GM18507 (cell line): ENCODE measurements at regions not wholly inside any gene's neighbourhood (a gene's known extent, or its start where the extent isn't known, plus 50 kb on each side); places are given as distances from the start of the nearest gene placed in this dataset.
"Not testable (repeated sequence)": the region's sequence is repeated elsewhere in the genome, so short reads cannot be mapped to it uniquely, and the experiment has no call there.

Experiments used
- DNase-seq: peaks from one replicate; pipeline ENCODE4 v3.0.0; 2011; ENCODE audit warnings: low read depth; ENCODE audit not compliant: insufficient read length; ENCODE audit errors: extremely low spot score
- FAIRE-seq: peaks from 2 replicates; lab custom pipeline; 2011; peaks lifted over from hg19 to GRCh38; lab: Jason Lieb, UNC

- FAIRE-seq (no peak), DNase-seq (no peak)
Measured at GRCh38 chr5:57764479-57765089, 282.0 kb upstream of the ACTBL2 start.

GRCh38 chr5:57761513-57761912 is 278.9 kb upstream of the ACTBL2 start:
- DNase-seq (no peak), FAIRE-seq (no peak)

- FAIRE-seq (no peak), DNase-seq (no peak)
Measured at GRCh38 chr5:57754616-57755015, 272.0 kb upstream of the ACTBL2 start.

- DNase-seq = no peak
- no peak for FAIRE-seq
Measured at GRCh38 chr5:57753446-57753845, 270.8 kb upstream of the ACTBL2 start.

- FAIRE-seq (no peak), DNase-seq (no peak)
Measured at GRCh38 chr5:57751710-57752109, 269.1 kb upstream of the ACTBL2 start.

- DNase-seq = no peak
- no peak for FAIRE-seq
Measured at GRCh38 chr5:57750891-57751290, 268.3 kb upstream of the ACTBL2 start.

GRCh38 chr5:57750282-57750681 is 267.7 kb upstream of the ACTBL2 start:
- FAIRE-seq (no peak), DNase-seq (no peak)

- no peak for DNase-seq
- FAIRE-seq = no peak
Measured at GRCh38 chr5:57749396-57749795, 266.8 kb upstream of the ACTBL2 start.

- no peak for FAIRE-seq
- no peak for DNase-seq
Measured at GRCh38 chr5:57745700-57746651, 263.4 kb upstream of the ACTBL2 start.

GRCh38 chr5:57745029-57745428 is 262.4 kb upstream of the ACTBL2 start:
- FAIRE-seq (no peak), DNase-seq (no peak)

- DNase-seq (no peak), FAIRE-seq (no peak)
Measured at GRCh38 chr5:57741336-57741735, 258.7 kb upstream of the ACTBL2 start.

- DNase-seq (no peak), FAIRE-seq (no peak)
Measured at GRCh38 chr5:57738787-57739186, 256.2 kb upstream of the ACTBL2 start.

- DNase-seq (no peak), FAIRE-seq (no peak)
Measured at GRCh38 chr5:57738301-57738700, 255.7 kb upstream of the ACTBL2 start.

GRCh38 chr5:57736716-57737115 is 254.1 kb upstream of the ACTBL2 start:
- no peak for FAIRE-seq
- DNase-seq = no peak

GRCh38 chr5:57735279-57736153 is 252.9 kb upstream of the ACTBL2 start:
- not testable (repeated sequence) for DNase-seq, FAIRE-seq

GRCh38 chr5:57734296-57734695 is 251.7 kb upstream of the ACTBL2 start:
- DNase-seq = no peak
- FAIRE-seq = no peak

GRCh38 chr5:57727591-57727990 is 245.0 kb upstream of the ACTBL2 start:
- FAIRE-seq (no peak), DNase-seq (no peak)

- DNase-seq (no peak), FAIRE-seq (no peak)
Measured at GRCh38 chr5:57725658-57726504, 243.3 kb upstream of the ACTBL2 start.

GRCh38 chr5:57724836-57725235 is 242.2 kb upstream of the ACTBL2 start:
- FAIRE-seq (no peak), DNase-seq (no peak)
